HG03280 (cell line): ENCODE measurements at regions not wholly inside any gene's neighbourhood (a gene's known extent, or its start where the extent isn't known, plus 50 kb on each side); places are given as distances from the start of the nearest gene placed in this dataset.

Experiments used
- ATAC-seq: cut with Tn5 transposase; IDR thresholded peaks from one replicate; pipeline ENCODE4 v1.9.1; 2021; ENCODE audit warnings: mild to moderate bottlenecking, moderate library complexity; ENCODE audit not compliant: unreplicated experiment

- ATAC-seq: no peak
Measured at GRCh38 chr7:8931906-8932646, 498.7 kb downstream of the NXPH1 start.

- no peak for ATAC-seq
Measured at GRCh38 chr7:8932751-8933150, 499.3 kb downstream of the NXPH1 start.

GRCh38 chr7:8937204-8937603, 503.8 kb downstream of the NXPH1 start:
- no peak for ATAC-seq

- no peak for ATAC-seq
Measured at GRCh38 chr7:8938044-8938805, 504.8 kb downstream of the NXPH1 start.

GRCh38 chr7:8939446-8939845, 506.0 kb downstream of the NXPH1 start:
- no peak for ATAC-seq

GRCh38 chr7:8963722-8964121, 530.3 kb downstream of the NXPH1 start:
- ATAC-seq: no peak

- ATAC-seq: no peak
Measured at GRCh38 chr7:8965177-8965576, 531.8 kb downstream of the NXPH1 start.

GRCh38 chr7:8973601-8974000, 540.2 kb downstream of the NXPH1 start:
- ATAC-seq: no peak

GRCh38 chr7:8975681-8976080, 542.3 kb downstream of the NXPH1 start:
- no peak for ATAC-seq

GRCh38 chr7:8982338-8982992, 549.1 kb downstream of the NXPH1 start:
- no peak for ATAC-seq

- no peak for ATAC-seq
Measured at GRCh38 chr7:8985255-8985654, 551.8 kb downstream of the NXPH1 start.

GRCh38 chr7:8988267-8988666, 554.9 kb downstream of the NXPH1 start:
- no peak for ATAC-seq

GRCh38 chr7:8991159-8991558, 557.8 kb downstream of the NXPH1 start:
- ATAC-seq: no peak

GRCh38 chr7:8998762-8999161, 565.4 kb downstream of the NXPH1 start:
- ATAC-seq: no peak

- no peak for ATAC-seq
Measured at GRCh38 chr7:9013940-9014339, 580.5 kb downstream of the NXPH1 start.

GRCh38 chr7:9017286-9017685, 583.9 kb downstream of the NXPH1 start:
- ATAC-seq: no peak

GRCh38 chr7:9022456-9022855, 589.0 kb downstream of the NXPH1 start:
- ATAC-seq: no peak

- ATAC-seq: no peak
Measured at GRCh38 chr7:9023675-9024294, 590.4 kb downstream of the NXPH1 start.

- no peak for ATAC-seq
Measured at GRCh38 chr7:9026121-9026520, 592.7 kb downstream of the NXPH1 start.

- ATAC-seq: no peak
Measured at GRCh38 chr7:9028012-9028411, 594.6 kb downstream of the NXPH1 start.
